GM20000 (cell line): ENCODE measurements at regions not wholly inside any gene's neighbourhood (a gene's known extent, or its start where the extent isn't known, plus 50 kb on each side); places are given as distances from the start of the nearest gene placed in this dataset.

Experiments
- DNase-seq: peaks from one replicate; pipeline ENCODE4 v3.0.0; 2012; ENCODE audit warnings: low spot score
- TF ChIP-seq, protein P1 (sequence below): IDR thresholded peaks from 2 replicates; pipeline ENCODE4 v1.5.1; 2012; ENCODE audit warnings: mild to moderate bottlenecking, control low read depth; ENCODE audit errors: extremely low read depth, missing control alignments

DNA sequence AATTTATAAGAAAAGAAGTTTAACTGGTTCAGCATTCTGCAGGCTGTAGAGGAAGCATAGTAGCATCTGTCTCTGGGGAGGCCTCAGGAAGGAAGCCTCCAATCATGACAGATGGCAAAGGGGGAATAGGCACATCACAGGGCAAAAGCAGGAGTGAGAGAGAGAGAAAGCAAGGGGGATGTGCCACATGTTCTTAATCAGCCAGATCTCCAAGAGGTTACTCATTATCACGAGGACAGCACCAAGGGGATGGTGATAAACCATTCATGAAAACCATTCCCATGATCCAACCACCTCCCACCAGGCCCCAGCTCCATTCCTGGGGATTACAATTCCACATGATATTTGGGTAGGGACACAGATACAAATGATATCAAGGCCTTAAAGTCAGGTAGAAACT lies 217.5 kb upstream of the TCF21 start:
- TF ChIP-seq, protein P1, sequence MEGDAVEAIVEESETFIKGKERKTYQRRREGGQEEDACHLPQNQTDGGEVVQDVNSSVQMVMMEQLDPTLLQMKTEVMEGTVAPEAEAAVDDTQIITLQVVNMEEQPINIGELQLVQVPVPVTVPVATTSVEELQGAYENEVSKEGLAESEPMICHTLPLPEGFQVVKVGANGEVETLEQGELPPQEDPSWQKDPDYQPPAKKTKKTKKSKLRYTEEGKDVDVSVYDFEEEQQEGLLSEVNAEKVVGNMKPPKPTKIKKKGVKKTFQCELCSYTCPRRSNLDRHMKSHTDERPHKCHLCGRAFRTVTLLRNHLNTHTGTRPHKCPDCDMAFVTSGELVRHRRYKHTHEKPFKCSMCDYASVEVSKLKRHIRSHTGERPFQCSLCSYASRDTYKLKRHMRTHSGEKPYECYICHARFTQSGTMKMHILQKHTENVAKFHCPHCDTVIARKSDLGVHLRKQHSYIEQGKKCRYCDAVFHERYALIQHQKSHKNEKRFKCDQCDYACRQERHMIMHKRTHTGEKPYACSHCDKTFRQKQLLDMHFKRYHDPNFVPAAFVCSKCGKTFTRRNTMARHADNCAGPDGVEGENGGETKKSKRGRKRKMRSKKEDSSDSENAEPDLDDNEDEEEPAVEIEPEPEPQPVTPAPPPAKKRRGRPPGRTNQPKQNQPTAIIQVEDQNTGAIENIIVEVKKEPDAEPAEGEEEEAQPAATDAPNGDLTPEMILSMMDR, result no peak
- no peak for DNase-seq

DNA sequence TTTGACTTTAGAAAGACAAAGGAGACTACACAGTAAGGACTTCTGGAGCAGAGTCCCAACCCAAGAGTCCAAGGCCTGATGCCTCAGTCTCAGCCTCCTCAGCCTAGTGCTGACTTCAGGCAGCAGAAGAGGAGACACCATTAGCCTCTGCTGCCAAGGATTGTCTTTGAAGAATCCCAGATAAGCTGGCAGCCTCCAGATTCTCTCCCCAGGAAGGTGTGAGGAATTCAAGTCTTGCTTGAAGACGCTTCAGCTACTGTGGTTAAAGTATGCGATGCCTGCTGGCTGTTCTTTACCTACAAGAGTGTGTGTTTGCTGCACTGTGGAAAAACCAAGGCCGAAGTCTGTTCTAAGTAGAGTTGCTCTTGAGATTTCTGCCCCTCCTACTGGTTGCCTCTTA lies 215.9 kb upstream of the TCF21 start:
- TF ChIP-seq, protein P1, result no peak
- no peak for DNase-seq

DNA sequence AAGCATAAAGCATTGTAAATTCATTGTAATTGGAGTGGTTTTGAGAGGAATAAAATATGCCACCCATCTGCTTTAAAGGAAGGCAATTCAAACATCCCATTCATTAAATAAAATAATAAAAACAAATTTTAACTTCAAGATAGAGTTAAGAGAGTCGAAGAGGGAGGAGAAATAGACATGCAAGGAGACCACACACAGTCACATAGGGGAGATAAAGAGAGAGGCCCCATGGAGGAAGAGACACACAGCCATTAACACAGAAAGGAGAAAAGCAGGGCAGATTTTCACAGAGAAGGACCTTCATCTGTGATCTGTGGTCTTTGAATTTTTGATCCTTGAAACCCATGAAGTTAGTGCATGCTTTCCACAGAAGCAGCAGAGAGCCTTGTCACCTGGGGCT lies 214.3 kb upstream of the TCF21 start:
- no peak for DNase-seq
- TF ChIP-seq, protein P1, result no peak

DNA sequence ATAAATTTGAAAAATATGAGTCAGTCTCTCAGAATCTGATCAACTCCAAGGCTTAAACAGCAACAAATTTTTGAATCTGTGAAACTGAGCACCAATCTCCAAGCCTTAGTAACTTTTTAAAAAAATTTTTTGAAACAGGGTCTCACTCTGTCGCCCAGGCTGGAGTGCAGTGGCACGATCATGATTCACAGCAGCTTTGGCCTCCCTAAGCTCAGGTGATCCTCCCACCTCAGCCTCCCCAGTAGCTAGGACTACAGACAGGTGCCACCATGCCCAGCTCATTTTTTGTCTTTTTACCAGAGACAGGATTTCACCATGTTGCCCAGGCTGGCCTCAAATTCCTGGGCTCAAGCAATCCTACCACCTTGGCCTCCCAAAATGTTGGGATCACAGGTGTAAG lies 207.9 kb upstream of the TCF21 start:
- DNase-seq, result no peak
- TF ChIP-seq, protein P1, result no peak

DNA sequence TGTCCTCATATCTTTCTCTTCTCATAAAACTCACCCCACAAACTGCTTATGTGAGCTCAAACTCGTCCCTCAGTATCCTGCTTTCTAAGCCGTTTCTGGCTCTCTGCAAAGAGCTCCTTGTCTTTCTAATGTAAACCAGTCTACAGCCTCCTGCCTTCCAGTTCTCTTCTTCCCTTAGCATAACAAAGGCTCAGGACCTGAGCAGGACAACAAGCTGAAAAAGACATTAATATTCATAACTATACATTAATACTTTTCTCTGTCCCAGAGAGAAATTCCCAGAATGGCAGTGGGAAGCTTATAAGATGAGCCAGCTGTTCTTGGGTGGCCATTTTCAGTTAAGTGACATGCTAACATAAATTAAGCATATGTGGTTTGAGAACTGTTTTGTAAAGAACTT lies 207.0 kb upstream of the TCF21 start:
- no peak for DNase-seq
- TF ChIP-seq, protein P1, result no peak

DNA sequence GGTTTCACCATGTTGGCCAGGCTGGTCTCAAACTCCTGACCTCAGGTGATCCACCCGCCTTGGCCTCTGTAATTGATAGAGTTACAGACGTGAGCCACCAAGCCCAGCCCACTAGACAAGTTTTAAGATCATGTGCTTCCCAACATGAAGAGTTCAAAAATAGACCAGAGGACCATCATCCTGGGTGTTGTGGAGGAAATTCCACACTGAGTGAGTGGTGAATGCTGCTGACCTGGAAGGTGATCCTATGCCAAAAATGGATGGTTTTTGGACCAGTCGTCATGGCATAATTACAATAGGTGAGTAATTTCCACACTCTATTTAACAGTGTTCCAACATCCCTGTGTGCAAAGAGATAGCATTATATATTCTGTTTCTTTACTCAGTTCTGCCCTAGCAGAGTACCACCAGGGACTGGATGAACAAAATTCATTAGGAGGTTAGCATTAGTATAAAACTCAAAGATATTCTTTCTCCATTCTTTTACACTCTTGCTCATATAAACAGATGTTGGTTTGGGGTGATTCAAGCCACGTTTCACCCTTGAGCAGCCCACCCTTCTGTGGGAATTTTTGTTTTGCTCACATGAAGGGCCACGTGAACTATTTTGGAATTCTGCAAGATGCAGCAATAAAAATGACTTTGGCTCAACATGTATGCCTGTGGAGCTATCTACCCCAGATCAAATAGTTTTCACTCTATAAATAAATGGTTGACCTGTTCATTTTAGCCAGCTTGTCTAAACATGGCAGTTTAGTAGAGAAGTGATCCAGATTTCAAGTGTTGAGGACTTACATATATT lies 206.2 kb upstream of the TCF21 start:
- no peak for DNase-seq
- TF ChIP-seq, protein P1, result no peak

DNA sequence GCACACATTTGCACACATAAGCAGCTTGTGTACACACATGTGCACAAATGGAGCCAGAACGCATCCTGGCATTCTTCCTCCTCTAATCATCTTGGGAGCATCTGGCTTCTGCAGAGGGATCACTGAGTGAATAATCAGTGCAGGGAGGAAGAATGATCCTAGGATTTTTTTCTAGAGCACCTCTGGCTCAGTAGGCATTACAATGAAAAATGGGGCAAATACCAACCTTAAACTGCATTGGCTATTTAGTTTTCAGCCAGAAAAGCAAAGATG lies 205.7 kb upstream of the TCF21 start:
- DNase-seq, result no peak
- TF ChIP-seq, protein P1, result no peak
